ENCODE measurements at regions not wholly inside any gene's neighbourhood (a gene's known extent, or its start where the extent isn't known, plus 50 kb on each side); places are given as distances from the start of the nearest gene placed in this dataset.
"Not testable (repeated sequence)": the region's sequence is repeated elsewhere in the genome, so short reads cannot be mapped to it uniquely, and the experiment has no call there.

GRCh38 chr3:112698442-112698841, 57.5 kb upstream of the CCDC80 start:
- not testable (repeated sequence) for TF ChIP-seq CTCF (conservative IDR thresholded peaks at IDR 0.05); ZFX (IDR thresholded peaks at IDR 0.05)

All from C4-2B (cell line).